ENCODE measurements at regions not wholly inside any gene's neighbourhood (a gene's known extent, or its start where the extent isn't known, plus 50 kb on each side); places are given as distances from the start of the nearest gene placed in this dataset.

GRCh38 chr1:232538224-232538942 is 91.5 kb downstream of the SIPA1L2 start:
- Histone ChIP-seq H3K23ac (ENCODE audit: insufficient read length, low read depth, low read length) (no peak overlapping the region), H2BK120ac (ENCODE audit: low read depth, low read length, poor library complexity, severe bottlenecking) (no peak overlapping the region), H3K9me3 (ENCODE audit: control insufficient read depth, low read depth, low read length) (no peaks in the 10 kb centered on the region), H3K56ac (ENCODE audit: insufficient read length, low read depth, low read length) (no peak overlapping the region), H3K18ac (ENCODE audit: insufficient read length, low read depth, low read length) (no peak overlapping the region), H2BK12ac (ENCODE audit: insufficient read length, low read depth, low read length) (no peak overlapping the region), H4K20me1 (ENCODE audit: control insufficient read depth, insufficient read depth, insufficient read length) (no peaks in the 10 kb centered on the region), H4K5ac (ENCODE audit: insufficient read length, low read depth, low read length) (no peak overlapping the region), H3K79me2 (ENCODE audit: insufficient read depth, low read length) (no peaks in the 10 kb centered on the region), H2AFZ (ENCODE audit: low read length) (no peak overlapping the region), H2BK20ac (ENCODE audit: low read depth, low read length, poor library complexity, severe bottlenecking) (no peak overlapping the region), H3K4me2 (ENCODE audit: insufficient read depth, insufficient read length, low read length) (peak overlapping the region; percentile 14), H2BK5ac (ENCODE audit: insufficient read length, low read length) (no peak overlapping the region), H3K4me1 (ENCODE audit: insufficient read depth, low read length) (peaks cover 4% of the 10 kb centered on the region; the same call in 1 of the 2 replicates), H2AK5ac (ENCODE audit: insufficient read length, low read length) (no peak overlapping the region), H4K8ac (replicated peaks; ENCODE audit: insufficient read length, low read depth, low read length) (no peak overlapping the region), H2BK15ac (ENCODE audit: low read depth, low read length) (no peak overlapping the region), H3K9ac (ENCODE audit: extremely low read depth, insufficient read length, low read length) (no peak overlapping the region), H3K23me2 (ENCODE audit: insufficient read length, low read depth, low read length, poor library complexity, severe bottlenecking) (no peaks in the 10 kb centered on the region), H3K14ac (ENCODE audit: insufficient read depth, low read length) (no peak overlapping the region), H4K91ac (ENCODE audit: insufficient read length, low read depth, low read length) (no peak overlapping the region), H3K27ac (ENCODE audit: insufficient read length, low read depth, low read length) (no peak overlapping the region), H3K79me1 (ENCODE audit: insufficient read depth, low read depth, low read length, poor library complexity, severe bottlenecking) (no peaks in the 10 kb centered on the region), H3T11ph (ENCODE audit: low read length) (no peak overlapping the region), H3K4ac (ENCODE audit: low read depth, low read length) (no peak overlapping the region), H3K27me3 (ENCODE audit: insufficient read depth, low read length) (no peaks in the 10 kb centered on the region)
- no CpG with 5 or more reads among the region's 3 CpGs for WGBS (ENCODE audit: extremely low coverage, insufficient read length, low lambda C conversion rate)
- Mint-ChIP-seq H3K27ac (peak overlapping the region in 2 of 3 experiments; percentile 24 to 67; a peak in 2 of 7 replicates), H3K27me3 (ENCODE audit: low read depth) (peaks cover 3% of the 10 kb centered on the region), H3K4me3 (no peak overlapping the region), H3K4me1 (peaks cover 28 to 35% of the 10 kb centered on the region in 2 experiments), H3K36me3 (ENCODE audit: insufficient read depth in 1 of 3, low read depth in 3 of 3) (no peaks in the 10 kb centered on the region), H3K9me3 (no peaks in the 10 kb centered on the region; a peak in 1 of 5 replicates)
- no peak for TF ChIP-seq CTCF (conservative IDR thresholded peaks at IDR 0.05)
- DNase-seq: peak; percentile 74
